ENCODE measurements at regions not wholly inside any gene's neighbourhood (a gene's known extent, or its start where the extent isn't known, plus 50 kb on each side); places are given as distances from the start of the nearest gene placed in this dataset.

DNA sequence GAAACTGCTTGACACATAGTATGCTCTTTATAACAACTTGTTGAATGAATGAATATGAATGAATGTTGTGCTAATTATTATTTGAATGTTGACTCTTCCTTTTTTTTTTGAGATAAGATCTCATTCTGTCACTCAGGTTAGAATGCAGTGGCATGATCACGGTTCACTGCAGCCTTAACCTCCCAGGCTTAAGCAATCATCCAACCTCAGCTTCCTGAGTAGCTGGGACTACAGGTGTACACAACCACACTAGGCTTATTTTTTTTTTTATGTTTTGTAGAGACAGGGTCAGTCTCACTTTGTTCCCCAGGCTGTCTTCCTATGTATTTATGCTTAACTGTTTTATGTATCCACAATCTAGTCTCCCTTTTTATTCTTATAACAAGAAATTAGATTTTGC, 114.7 kb upstream of the WDFY3 start:
- 36 to 80% methylated on average over 1 of the region's 1 CpG for WGBS, 2 donors (ENCODE audit: low coverage in 1 of 2)
- H3K9me3 ChIP-seq, result peaks cover 0 to 10% (median 0%) of the 10 kb centered on the region in 3 donors

GRCh38 chr4:85084371-85085094, 118.0 kb upstream of the WDFY3 start:
- Histone ChIP-seq H3K9me3 (no peaks in the 10 kb centered on the region), H3K27me3 (no peaks in the 10 kb centered on the region), H3K4me1 (no peaks in the 10 kb centered on the region), H3K4me3 (no peak overlapping the region), H3K36me3 (no peaks in the 10 kb centered on the region), H3K27ac (no peak overlapping the region)
- 7 to 18% methylated on average over 3 of the region's 3 CpGs for WGBS, 2 donors (ENCODE audit: low coverage in 1 of 2)
- no peak for TF ChIP-seq POLR2A (IDR thresholded peaks at IDR 0.05)
- TF ChIP-seq, protein P1, sequence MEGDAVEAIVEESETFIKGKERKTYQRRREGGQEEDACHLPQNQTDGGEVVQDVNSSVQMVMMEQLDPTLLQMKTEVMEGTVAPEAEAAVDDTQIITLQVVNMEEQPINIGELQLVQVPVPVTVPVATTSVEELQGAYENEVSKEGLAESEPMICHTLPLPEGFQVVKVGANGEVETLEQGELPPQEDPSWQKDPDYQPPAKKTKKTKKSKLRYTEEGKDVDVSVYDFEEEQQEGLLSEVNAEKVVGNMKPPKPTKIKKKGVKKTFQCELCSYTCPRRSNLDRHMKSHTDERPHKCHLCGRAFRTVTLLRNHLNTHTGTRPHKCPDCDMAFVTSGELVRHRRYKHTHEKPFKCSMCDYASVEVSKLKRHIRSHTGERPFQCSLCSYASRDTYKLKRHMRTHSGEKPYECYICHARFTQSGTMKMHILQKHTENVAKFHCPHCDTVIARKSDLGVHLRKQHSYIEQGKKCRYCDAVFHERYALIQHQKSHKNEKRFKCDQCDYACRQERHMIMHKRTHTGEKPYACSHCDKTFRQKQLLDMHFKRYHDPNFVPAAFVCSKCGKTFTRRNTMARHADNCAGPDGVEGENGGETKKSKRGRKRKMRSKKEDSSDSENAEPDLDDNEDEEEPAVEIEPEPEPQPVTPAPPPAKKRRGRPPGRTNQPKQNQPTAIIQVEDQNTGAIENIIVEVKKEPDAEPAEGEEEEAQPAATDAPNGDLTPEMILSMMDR (IDR thresholded peaks at IDR 0.05), result peak; percentile 57 to 71 (median 63)
- peak; percentile 39 for ATAC-seq

More for the DNA sequence above, 114.7 kb upstream of the WDFY3 start:
- Histone ChIP-seq H3K4me3 (no peak overlapping the region), H3K4me1 (no peaks in the 10 kb centered on the region), H3K27me3 (no peaks in the 10 kb centered on the region), H3K27ac (no peak overlapping the region), H3K36me3 (no peaks in the 10 kb centered on the region)
- ATAC-seq, result no peak
- TF ChIP-seq EP300 (IDR thresholded peaks at IDR 0.05) (no peak), POLR2AphosphoS5 (IDR thresholded peaks at IDR 0.05) (no peak), POLR2A (IDR thresholded peaks at IDR 0.05) (no peak)
- TF ChIP-seq, protein P1 (IDR thresholded peaks at IDR 0.05), result no peak

GRCh38 chr4:85086721-85087120, 120.2 kb upstream of the WDFY3 start:
- H3K27ac ChIP-seq, result no peak overlapping the region
- H3K27me3 ChIP-seq, result no peaks in the 10 kb centered on the region
- no peak overlapping the region for H3K4me3 ChIP-seq
- ATAC-seq, result no peak
- TF ChIP-seq EP300 (IDR thresholded peaks at IDR 0.05) (no peak), POLR2A (IDR thresholded peaks at IDR 0.05) (no peak), POLR2AphosphoS5 (IDR thresholded peaks at IDR 0.05) (no peak)
- TF ChIP-seq, protein P1 (IDR thresholded peaks at IDR 0.05), result no peak
- WGBS, 2 donors (ENCODE audit: low coverage in 1 of 2), result 43 to 100% methylated on average over 1 to 2 of the region's 2 CpGs
- no peaks in the 10 kb centered on the region for H3K36me3 ChIP-seq
- H3K9me3 ChIP-seq, result no peaks in the 10 kb centered on the region
- no peaks in the 10 kb centered on the region for H3K4me1 ChIP-seq

- TF ChIP-seq, protein P1 (IDR thresholded peaks at IDR 0.05), result no peak
- TF ChIP-seq EP300 (IDR thresholded peaks at IDR 0.05), result no peak
- TF ChIP-seq POLR2A (IDR thresholded peaks at IDR 0.05), result no peak
- TF ChIP-seq POLR2AphosphoS5 (IDR thresholded peaks at IDR 0.05), result no peak
- 47 to 61% methylated on average over 3 of the region's 3 CpGs for WGBS, 2 donors (ENCODE audit: low coverage in 1 of 2)
These were observed 126.0 kb upstream of the WDFY3 start for GRCh38 chr4:85092536-85092935.

DNA sequence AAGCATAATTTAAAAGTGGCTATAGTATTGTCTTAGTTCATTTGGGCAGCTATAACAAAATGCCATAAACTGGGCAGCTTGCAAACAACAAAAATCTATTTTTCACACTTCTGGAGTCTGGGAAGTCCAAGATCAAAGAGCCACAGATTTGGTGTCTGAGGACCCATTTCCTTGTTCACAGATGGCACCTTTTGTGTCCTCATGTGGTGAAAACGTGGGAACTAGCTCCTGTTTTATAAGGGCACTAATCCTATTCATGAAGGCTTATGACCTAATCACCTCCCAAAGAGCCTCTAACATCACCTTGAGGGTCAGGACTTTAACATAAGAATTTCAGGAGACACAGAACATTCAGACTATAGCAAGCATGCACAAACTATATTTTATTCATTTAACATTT, 126.5 kb upstream of the WDFY3 start:
- no peak for TF ChIP-seq EP300 (IDR thresholded peaks at IDR 0.05)
- H3K4me3 ChIP-seq, result no peak overlapping the region
- H3K27ac ChIP-seq, result no peak overlapping the region
- no peaks in the 10 kb centered on the region for H3K4me1 ChIP-seq
- WGBS, 2 donors (ENCODE audit: low coverage in 1 of 2), result 0 to 33% methylated on average over 1 of the region's 1 CpG
- H3K36me3 ChIP-seq, result no peaks in the 10 kb centered on the region
- H3K9me3 ChIP-seq, result peaks cover 0 to 12% (median 0%) of the 10 kb centered on the region in 3 donors
- no peaks in the 10 kb centered on the region for H3K27me3 ChIP-seq
- ATAC-seq, result no peak

More at GRCh38 chr4:85092536-85092935, 126.0 kb upstream of the WDFY3 start:
- H3K36me3 ChIP-seq, result no peaks in the 10 kb centered on the region
- no peaks in the 10 kb centered on the region for H3K4me1 ChIP-seq
- H3K4me3 ChIP-seq, result no peak overlapping the region
- H3K9me3 ChIP-seq, result peaks cover 0 to 8% (median 0%) of the 10 kb centered on the region in 3 donors
- H3K27ac ChIP-seq, result no peak overlapping the region
- no peaks in the 10 kb centered on the region for H3K27me3 ChIP-seq
- ATAC-seq, result no peak
